ENCODE measurements at regions not wholly inside any gene's neighbourhood (a gene's known extent, or its start where the extent isn't known, plus 50 kb on each side); places are given as distances from the start of the nearest gene placed in this dataset.

DNA sequence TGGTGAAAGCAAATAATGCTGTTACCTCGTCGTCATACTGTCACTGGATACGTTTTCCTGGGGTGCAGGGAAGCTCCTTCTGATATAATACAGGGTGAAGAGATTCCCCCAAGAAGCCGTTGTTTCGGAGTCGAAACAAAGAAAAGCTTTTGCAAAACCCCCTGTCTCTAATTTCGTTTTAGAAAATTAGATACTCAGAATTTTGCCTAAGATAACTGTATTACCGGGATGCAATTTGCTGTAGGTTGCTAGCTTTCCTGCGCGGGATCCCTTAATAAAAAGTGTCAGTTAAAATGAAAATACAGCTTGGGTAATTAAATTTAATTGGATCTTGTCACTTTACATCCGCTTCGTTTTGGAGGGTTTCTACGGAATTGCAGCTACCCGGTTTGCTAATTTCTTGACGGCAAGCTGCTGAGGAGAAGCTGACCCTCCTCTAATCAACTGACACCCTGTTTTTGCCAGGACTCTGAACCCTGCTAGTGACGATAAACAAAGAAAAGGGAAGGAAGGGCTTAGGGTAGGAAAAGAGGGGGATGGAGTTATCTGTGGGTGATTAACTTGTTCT, 174.6 kb downstream of the SHOX start:
- no peak for DNase-seq (ENCODE audit: low spot score)
- Histone ChIP-seq H3K27ac (no peak overlapping the region), H3K4me3 (no peak overlapping the region)
- TF ChIP-seq, protein P1, sequence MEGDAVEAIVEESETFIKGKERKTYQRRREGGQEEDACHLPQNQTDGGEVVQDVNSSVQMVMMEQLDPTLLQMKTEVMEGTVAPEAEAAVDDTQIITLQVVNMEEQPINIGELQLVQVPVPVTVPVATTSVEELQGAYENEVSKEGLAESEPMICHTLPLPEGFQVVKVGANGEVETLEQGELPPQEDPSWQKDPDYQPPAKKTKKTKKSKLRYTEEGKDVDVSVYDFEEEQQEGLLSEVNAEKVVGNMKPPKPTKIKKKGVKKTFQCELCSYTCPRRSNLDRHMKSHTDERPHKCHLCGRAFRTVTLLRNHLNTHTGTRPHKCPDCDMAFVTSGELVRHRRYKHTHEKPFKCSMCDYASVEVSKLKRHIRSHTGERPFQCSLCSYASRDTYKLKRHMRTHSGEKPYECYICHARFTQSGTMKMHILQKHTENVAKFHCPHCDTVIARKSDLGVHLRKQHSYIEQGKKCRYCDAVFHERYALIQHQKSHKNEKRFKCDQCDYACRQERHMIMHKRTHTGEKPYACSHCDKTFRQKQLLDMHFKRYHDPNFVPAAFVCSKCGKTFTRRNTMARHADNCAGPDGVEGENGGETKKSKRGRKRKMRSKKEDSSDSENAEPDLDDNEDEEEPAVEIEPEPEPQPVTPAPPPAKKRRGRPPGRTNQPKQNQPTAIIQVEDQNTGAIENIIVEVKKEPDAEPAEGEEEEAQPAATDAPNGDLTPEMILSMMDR (IDR thresholded peaks at IDR 0.05), result no peak

DNA sequence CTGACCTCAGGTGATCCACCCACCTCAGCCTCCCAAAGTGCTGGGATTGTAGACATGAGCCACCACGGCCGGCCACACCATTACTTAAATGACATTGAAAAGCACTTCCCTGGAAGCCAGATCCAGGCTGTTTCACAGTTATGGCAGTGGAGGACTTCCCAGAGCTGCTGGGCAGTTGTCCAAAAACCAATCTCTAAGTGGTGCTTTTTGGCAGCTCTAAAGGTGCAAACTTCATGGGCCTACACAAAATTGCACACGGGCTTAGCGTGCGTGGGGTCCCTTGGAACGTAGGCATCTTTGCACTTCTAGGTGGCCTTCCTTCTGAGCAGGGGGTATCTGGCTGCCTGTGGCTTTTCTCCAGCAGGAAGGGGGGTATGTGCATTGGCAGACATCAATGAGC, 172.3 kb downstream of the SHOX start:
- DNase-seq (ENCODE audit: low spot score), result no peak
- Histone ChIP-seq H3K4me3 (no peak overlapping the region), H3K27ac (no peak overlapping the region)
- TF ChIP-seq, protein P1 (IDR thresholded peaks at IDR 0.05), result no peak

DNA sequence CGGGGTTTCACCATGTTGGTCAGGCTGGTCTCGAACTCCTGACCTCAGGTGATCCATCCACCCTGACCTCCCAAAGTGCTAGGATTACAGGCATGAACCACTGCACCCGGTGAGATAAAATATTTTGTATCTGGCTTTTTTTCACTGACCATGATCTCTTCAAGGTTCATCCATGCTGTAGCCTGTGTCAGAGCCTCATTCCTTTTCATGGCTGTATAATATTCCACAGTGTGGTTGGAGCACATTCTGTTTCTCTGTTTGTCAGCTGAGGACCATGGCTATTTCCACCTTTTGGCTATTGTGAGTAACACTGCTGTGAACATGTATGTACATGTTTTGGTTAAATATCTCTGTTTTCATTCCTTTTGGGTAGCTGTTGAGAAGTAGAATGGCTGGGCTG, 169.2 kb downstream of the SHOX start:
- TF ChIP-seq, protein P1 (IDR thresholded peaks at IDR 0.05), result no peak
- no peak overlapping the region for H3K27ac ChIP-seq

DNA sequence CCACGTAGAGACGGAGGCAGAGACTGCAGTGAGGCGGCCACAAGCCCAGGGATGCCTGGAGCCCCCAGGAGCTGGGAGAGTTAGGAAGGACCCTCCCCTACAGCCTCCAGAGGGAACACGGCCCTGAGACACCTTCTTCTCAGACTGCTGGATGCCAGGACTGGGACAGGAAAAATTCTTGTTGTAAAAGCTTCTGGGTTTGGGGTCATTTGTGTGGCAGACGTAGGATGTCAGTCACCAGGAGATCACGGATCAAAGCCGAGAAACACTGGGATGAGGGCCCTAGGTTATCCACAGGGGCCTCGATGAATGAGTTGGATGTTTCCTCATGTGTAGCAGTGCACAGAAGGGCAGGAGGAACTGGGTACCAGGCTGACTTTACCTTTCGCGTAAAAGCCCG, 163.7 kb downstream of the SHOX start:
- DNase-seq (ENCODE audit: low spot score), result no peak
- Histone ChIP-seq H3K27ac (no peak overlapping the region), H3K4me3 (no peak overlapping the region)
- TF ChIP-seq, protein P1 (IDR thresholded peaks at IDR 0.05), result no peak

More for the DNA sequence above, 169.2 kb downstream of the SHOX start:
- DNase-seq (ENCODE audit: low spot score), result no peak
- H3K4me3 ChIP-seq, result no peak overlapping the region

DNA sequence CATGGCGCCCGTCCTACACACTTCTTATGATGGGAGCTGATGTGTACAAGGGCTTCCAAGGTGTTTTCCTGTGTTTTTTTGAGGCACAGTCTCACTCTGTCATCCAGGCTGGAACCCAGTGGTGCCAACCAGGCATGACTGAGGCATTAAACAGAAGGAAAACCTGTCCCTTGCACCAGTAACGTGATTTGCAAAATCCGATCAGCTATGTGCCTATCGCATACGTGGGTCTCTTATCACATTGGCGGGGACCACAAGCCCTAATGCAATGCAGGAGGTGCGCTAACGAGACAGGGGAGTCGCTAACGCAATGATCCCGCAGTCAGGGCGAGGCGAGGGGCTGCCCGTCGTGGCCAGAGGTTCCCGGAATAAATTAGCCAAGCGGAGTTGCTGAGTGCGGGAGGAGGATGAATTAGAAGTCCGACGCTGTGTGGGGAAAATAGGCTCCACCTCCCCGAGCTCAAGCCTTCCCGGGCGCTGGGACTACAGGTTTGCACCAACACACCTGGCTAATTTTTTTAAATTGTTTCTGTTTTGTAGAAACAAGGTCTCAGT, 162.7 kb downstream of the SHOX start:
- TF ChIP-seq, protein P1 (IDR thresholded peaks at IDR 0.05), result no peak
- no peak for DNase-seq (ENCODE audit: low spot score)
- H3K27ac ChIP-seq, result no peak overlapping the region
- H3K4me3 ChIP-seq, result no peak overlapping the region

DNA sequence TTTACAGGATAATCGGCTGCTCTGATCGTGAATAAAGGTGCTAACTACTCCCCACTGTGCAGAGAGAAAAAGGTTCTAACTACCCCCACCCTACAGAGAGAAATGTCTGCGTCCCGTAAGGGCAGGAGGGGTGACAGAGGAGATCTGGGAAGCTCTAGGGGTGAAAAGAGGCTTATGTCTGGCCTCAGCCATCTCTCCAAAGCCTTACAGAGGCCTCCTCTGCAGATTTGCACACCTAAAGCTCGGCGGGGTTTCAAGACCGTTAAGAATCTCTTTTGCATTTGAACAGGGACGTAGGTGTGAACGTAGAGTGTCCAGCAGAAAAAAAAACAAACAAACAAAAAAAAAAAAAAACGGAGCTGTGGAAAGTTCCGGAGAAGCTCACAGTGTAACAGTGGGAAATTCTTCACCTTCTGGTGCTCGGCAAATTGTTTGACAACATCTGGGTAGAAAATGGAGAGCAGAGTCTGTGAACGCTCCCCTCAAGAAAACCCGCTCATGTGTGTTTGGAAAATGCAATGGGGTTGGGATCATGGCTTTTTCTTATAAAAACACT, 161.0 kb downstream of the SHOX start:
- Histone ChIP-seq H3K27ac (no peak overlapping the region), H3K4me3 (no peak overlapping the region)
- DNase-seq (ENCODE audit: low spot score), result no peak
- TF ChIP-seq, protein P1 (IDR thresholded peaks at IDR 0.05), result no peak

DNA sequence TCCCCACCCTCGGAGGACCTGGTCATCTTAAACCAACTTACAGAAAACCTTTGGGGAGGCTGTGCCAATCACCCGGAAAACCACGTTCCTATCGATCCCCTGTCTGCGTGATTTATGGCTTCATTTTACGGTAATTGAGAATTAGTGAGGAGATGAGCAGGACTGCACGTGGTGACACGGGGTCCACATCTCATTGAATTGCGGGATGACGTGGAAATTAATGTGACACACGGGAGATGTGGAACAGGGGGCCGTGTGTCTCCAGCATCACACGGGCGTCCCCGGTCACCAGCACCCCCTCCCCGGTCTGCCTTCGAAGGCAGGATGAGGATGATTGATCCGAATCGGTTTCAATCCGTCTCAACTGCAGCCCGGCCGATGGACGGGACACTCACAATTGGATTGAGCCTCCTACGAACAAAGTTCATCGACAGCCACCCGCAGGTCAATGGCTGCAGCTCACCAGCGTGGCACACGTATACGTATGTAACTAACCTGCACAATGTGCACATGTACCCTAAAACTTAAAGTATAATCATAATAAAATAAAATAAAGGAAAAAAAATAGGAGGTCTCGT, 160.3 kb downstream of the SHOX start:
- no peak overlapping the region for H3K4me3 ChIP-seq
- no peak overlapping the region for H3K27ac ChIP-seq
- no peak for DNase-seq (ENCODE audit: low spot score)
- TF ChIP-seq, protein P1 (IDR thresholded peaks at IDR 0.05), result no peak

Measured in coronary artery (tissue), 2 donors.